Prostate gland (tissue), 2 donors: ENCODE measurements at regions not wholly inside any gene's neighbourhood (a gene's known extent, or its start where the extent isn't known, plus 50 kb on each side); places are given as distances from the start of the nearest gene placed in this dataset.

ENCODE experiments used
- POLR2A ChIP-seq: fragments of 450-650 bp; IDR thresholded peaks from one replicate; pipeline ENCODE4 v1.6.1; 2016; ENCODE audit warnings: antibody characterized with exemption, mild to moderate bottlenecking
- TF ChIP-seq, protein P1 (sequence below), 4 experiments: fragments of 200-600 bp in 2 of 4; fragments of 450-650 bp in 2 of 4; sonication (generic) in 2 of 4; IDR thresholded peaks; 1 replicate in 3 of 4; 2 replicates in 1 of 4; pipeline ENCODE4 v1.5.1; 2016 to 2019; ENCODE audit warnings: antibody characterized with exemption in 4 of 4, mild to moderate bottlenecking in 2 of 4, moderate library complexity in 2 of 4

DNA sequence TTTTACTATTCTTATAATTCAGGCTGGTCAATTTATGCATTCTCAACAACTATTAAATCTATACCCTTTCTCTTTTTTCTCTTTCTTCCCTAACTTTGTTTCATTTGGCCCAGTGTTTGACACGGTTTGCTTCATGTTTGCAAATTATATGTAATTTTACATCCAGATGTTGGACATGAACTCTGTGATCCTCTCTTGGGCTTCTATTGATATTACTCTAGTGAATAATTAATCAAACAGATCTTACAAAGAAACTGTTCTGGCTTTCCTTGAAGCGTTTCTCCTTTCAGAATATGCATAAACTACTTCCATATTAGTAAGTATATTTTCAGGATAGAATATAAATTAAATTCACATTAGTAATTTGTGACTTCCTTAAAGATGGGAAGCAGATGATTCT is 225.1 kb upstream of the TMEFF2 start:
- no peak for TF ChIP-seq POLR2A
- TF ChIP-seq, protein P1, sequence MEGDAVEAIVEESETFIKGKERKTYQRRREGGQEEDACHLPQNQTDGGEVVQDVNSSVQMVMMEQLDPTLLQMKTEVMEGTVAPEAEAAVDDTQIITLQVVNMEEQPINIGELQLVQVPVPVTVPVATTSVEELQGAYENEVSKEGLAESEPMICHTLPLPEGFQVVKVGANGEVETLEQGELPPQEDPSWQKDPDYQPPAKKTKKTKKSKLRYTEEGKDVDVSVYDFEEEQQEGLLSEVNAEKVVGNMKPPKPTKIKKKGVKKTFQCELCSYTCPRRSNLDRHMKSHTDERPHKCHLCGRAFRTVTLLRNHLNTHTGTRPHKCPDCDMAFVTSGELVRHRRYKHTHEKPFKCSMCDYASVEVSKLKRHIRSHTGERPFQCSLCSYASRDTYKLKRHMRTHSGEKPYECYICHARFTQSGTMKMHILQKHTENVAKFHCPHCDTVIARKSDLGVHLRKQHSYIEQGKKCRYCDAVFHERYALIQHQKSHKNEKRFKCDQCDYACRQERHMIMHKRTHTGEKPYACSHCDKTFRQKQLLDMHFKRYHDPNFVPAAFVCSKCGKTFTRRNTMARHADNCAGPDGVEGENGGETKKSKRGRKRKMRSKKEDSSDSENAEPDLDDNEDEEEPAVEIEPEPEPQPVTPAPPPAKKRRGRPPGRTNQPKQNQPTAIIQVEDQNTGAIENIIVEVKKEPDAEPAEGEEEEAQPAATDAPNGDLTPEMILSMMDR (IDR thresholded peaks at IDR 0.05): no peak
